ENCODE measurements at regions not wholly inside any gene's neighbourhood (a gene's known extent, or its start where the extent isn't known, plus 50 kb on each side); places are given as distances from the start of the nearest gene placed in this dataset.

DNA sequence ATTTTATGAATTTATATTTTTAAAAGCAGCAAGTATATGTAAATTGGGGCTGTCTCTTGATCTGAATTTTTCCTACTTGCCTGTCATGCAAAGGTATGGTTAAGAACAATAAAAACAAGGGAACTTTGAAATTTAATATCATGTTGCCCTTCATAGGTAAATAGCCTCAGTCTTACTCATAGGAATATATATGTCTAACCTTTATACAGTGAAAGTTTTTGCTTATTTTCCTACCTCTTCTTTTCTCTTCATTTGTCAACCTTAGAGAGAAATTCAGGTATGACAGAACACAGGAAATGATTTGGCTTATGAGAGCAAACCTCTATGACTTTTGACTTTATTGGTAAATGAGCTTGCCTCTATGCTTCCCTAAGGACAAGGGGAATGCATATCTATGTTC, 716.0 kb downstream of the CENPC start:
- TF ChIP-seq, protein P1, sequence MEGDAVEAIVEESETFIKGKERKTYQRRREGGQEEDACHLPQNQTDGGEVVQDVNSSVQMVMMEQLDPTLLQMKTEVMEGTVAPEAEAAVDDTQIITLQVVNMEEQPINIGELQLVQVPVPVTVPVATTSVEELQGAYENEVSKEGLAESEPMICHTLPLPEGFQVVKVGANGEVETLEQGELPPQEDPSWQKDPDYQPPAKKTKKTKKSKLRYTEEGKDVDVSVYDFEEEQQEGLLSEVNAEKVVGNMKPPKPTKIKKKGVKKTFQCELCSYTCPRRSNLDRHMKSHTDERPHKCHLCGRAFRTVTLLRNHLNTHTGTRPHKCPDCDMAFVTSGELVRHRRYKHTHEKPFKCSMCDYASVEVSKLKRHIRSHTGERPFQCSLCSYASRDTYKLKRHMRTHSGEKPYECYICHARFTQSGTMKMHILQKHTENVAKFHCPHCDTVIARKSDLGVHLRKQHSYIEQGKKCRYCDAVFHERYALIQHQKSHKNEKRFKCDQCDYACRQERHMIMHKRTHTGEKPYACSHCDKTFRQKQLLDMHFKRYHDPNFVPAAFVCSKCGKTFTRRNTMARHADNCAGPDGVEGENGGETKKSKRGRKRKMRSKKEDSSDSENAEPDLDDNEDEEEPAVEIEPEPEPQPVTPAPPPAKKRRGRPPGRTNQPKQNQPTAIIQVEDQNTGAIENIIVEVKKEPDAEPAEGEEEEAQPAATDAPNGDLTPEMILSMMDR (conservative IDR thresholded peaks at IDR 0.05; ENCODE audit: low read length): no peak
- TF ChIP-seq EZH2phosphoT487 (IDR thresholded peaks at IDR 0.05; ENCODE audit: borderline replicate concordance, low read depth, low read length): no peak

Data from OCI-LY7 (cell line).